ENCODE measurements at regions not wholly inside any gene's neighbourhood (a gene's known extent, or its start where the extent isn't known, plus 50 kb on each side); places are given as distances from the start of the nearest gene placed in this dataset.

- intact Hi-C loops (cut with DNase I), result no loop called here
- H3K36me3 ChIP-seq, result no peaks in the 10 kb centered on the region
- H3K27me3 ChIP-seq (replicated peaks; ENCODE audit: insufficient read depth), result no peaks in the 10 kb centered on the region
- TF ChIP-seq CTCF (IDR thresholded peaks at IDR 0.05) (no peak), POLR2A (IDR thresholded peaks at IDR 0.05) (no peak), POLR2AphosphoS5 (IDR thresholded peaks at IDR 0.05) (no peak)
- no peak overlapping the region for H3K27ac ChIP-seq
- H3K9me3 ChIP-seq, result no peaks in the 10 kb centered on the region
- no peaks in the 10 kb centered on the region for H3K4me1 ChIP-seq (replicated peaks)
- no peak for DNase-seq (ENCODE audit: low spot score)
- no peak overlapping the region for H3K4me3 ChIP-seq
- WGBS, result 63% methylated on average over 1 of the region's 1 CpG
Measured at GRCh38 chr10:24096281-24096680, 112.7 kb upstream of the KIAA1217 start.

GRCh38 chr10:24097751-24098207 is 111.2 kb upstream of the KIAA1217 start:
- TF ChIP-seq POLR2AphosphoS5 (IDR thresholded peaks at IDR 0.05), result no peak
- no peak for TF ChIP-seq CTCF (IDR thresholded peaks at IDR 0.05)
- TF ChIP-seq POLR2A (IDR thresholded peaks at IDR 0.05), result no peak
- intact Hi-C loops (cut with DNase I), result no loop called here
- Histone ChIP-seq H3K9me3 (no peaks in the 10 kb centered on the region), H3K4me3 (no peak overlapping the region), H3K4me1 (replicated peaks) (no peaks in the 10 kb centered on the region), H3K36me3 (no peaks in the 10 kb centered on the region), H3K27ac (no peak overlapping the region), H3K27me3 (replicated peaks; ENCODE audit: insufficient read depth) (no peaks in the 10 kb centered on the region)
- peak; percentile 6 for DNase-seq (ENCODE audit: low spot score)
- 25% methylated on average over 7 of the region's 7 CpGs for WGBS

DNA sequence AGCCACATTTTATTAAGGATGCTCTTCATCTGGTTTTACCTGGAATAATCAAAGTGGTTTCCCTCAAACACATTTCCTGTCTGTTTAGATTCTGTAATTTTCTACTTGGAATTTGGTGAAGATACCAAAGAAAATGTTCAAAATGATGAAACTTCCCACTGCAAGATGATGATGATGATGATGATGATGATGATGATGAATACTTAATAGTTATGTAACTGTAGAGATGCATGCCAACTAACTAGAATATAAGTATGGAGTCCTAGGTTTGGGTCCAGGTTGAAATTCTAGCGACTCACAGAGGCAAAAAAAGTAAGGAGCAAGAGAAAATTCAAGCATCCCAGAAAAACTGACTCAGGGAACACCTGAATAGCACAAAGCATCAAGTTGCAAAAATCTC is 104.0 kb upstream of the KIAA1217 start:
- Histone ChIP-seq H3K27me3 (replicated peaks; ENCODE audit: insufficient read depth) (no peaks in the 10 kb centered on the region), H3K36me3 (no peaks in the 10 kb centered on the region), H3K4me1 (replicated peaks) (no peaks in the 10 kb centered on the region), H3K27ac (no peak overlapping the region), H3K9me3 (no peaks in the 10 kb centered on the region), H3K4me3 (no peak overlapping the region)
- intact Hi-C loops (cut with DNase I), result no loop called here
- TF ChIP-seq POLR2A (IDR thresholded peaks at IDR 0.05) (no peak), POLR2AphosphoS5 (IDR thresholded peaks at IDR 0.05) (no peak), CTCF (IDR thresholded peaks at IDR 0.05) (no peak)
- WGBS, result 95% methylated on average over 1 of the region's 1 CpG
- DNase-seq (ENCODE audit: low spot score), result no peak

DNA sequence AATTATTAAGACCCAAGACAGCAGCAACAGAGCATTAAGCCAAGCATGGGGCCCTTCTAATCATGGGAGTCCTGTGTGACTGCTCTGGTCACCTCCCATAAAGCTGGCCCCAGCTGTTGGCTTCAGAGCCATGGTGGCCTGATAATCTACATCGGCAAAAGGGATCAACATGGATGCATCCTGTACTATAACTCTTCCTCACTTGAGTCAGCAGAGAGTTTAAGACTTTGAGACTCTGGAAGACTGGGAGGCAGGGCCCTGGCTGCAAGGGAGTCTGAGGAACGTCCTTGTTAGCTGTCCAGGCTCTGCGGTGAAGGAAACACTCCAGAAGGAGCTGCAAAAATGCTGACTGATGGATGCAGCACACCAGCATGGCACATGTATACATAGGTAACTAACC is 95.0 kb upstream of the KIAA1217 start:
- no peak for TF ChIP-seq CTCF (IDR thresholded peaks at IDR 0.05)
- TF ChIP-seq POLR2A (IDR thresholded peaks at IDR 0.05), result no peak
- no peak for TF ChIP-seq POLR2AphosphoS5 (IDR thresholded peaks at IDR 0.05)
- 74% methylated on average over 3 of the region's 3 CpGs for WGBS
- Histone ChIP-seq H3K27me3 (replicated peaks; ENCODE audit: insufficient read depth) (no peaks in the 10 kb centered on the region), H3K4me1 (replicated peaks) (no peaks in the 10 kb centered on the region), H3K27ac (no peak overlapping the region), H3K36me3 (no peaks in the 10 kb centered on the region), H3K4me3 (no peak overlapping the region), H3K9me3 (no peaks in the 10 kb centered on the region)
- no peak for DNase-seq (ENCODE audit: low spot score)
- intact Hi-C loops (cut with DNase I), result no loop called here

DNA sequence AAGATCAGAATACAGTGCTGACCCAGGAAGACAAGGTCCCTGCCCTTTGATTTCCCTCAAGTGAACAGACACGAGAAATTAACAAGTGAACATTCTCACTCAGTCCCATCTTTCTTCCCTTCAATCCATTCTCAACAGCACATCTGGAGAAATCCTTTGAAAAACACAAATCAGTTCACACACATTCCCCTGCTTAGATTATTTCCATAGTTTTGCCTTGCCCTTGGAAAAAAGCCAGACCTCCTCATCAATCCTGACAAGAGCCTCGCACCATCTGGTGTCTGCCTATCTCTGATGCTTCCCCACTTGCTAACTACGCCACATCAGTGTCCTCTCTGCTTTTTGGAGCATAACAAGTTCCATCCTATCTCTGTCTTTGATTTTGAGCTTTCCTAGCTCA is 94.4 kb upstream of the KIAA1217 start:
- Histone ChIP-seq H3K9me3 (no peaks in the 10 kb centered on the region), H3K27me3 (replicated peaks; ENCODE audit: insufficient read depth) (no peaks in the 10 kb centered on the region), H3K4me1 (replicated peaks) (no peaks in the 10 kb centered on the region), H3K27ac (no peak overlapping the region), H3K4me3 (no peak overlapping the region), H3K36me3 (no peaks in the 10 kb centered on the region)
- 90% methylated on average over 3 of the region's 3 CpGs for WGBS
- intact Hi-C loops (cut with DNase I), result no loop called here
- no peak for TF ChIP-seq CTCF (IDR thresholded peaks at IDR 0.05)
- no peak for TF ChIP-seq POLR2A (IDR thresholded peaks at IDR 0.05)
- no peak for DNase-seq (ENCODE audit: low spot score)

Measured in prostate gland (tissue), 2 donors.